GM21619 (cell line): ENCODE measurements at regions not wholly inside any gene's neighbourhood (a gene's known extent, or its start where the extent isn't known, plus 50 kb on each side); places are given as distances from the start of the nearest gene placed in this dataset.

Experiments
- ATAC-seq: cut with Tn5 transposase; IDR thresholded peaks from one replicate; pipeline ENCODE4 v1.9.1; 2021; ENCODE audit not compliant: unreplicated experiment

- no peak for ATAC-seq
Observed at GRCh38 chr7:35581605-35582210, 113.2 kb downstream of the HERPUD2 start.

GRCh38 chr7:35576031-35576573 is 118.8 kb downstream of the HERPUD2 start:
- no peak for ATAC-seq

- no peak for ATAC-seq
Observed at GRCh38 chr7:35571611-35572240, 123.2 kb downstream of the HERPUD2 start.

- ATAC-seq, result no peak
Observed at GRCh38 chr7:35570937-35571336, 124.0 kb downstream of the HERPUD2 start.

GRCh38 chr7:35565927-35566326 is 129.0 kb downstream of the HERPUD2 start:
- no peak for ATAC-seq

GRCh38 chr7:35558841-35559240 is 136.1 kb downstream of the HERPUD2 start:
- no peak for ATAC-seq

GRCh38 chr7:35556515-35557471 is 138.1 kb downstream of the HERPUD2 start:
- no peak for ATAC-seq

- ATAC-seq, result no peak
Observed at GRCh38 chr7:35555934-35556333, 139.0 kb downstream of the HERPUD2 start.

GRCh38 chr7:35555386-35555785 is 139.5 kb downstream of the HERPUD2 start:
- no peak for ATAC-seq

- no peak for ATAC-seq
Observed at GRCh38 chr7:35553519-35553918, 141.4 kb downstream of the HERPUD2 start.

GRCh38 chr7:35552691-35553090 is 142.2 kb downstream of the HERPUD2 start:
- ATAC-seq, result no peak

GRCh38 chr7:35551321-35552081 is 143.4 kb downstream of the HERPUD2 start:
- no peak for ATAC-seq

GRCh38 chr7:35550831-35551230 is 144.1 kb downstream of the HERPUD2 start:
- no peak for ATAC-seq

GRCh38 chr7:35549781-35550180 is 145.2 kb downstream of the HERPUD2 start:
- ATAC-seq, result no peak

- ATAC-seq, result no peak
Observed at GRCh38 chr7:35548291-35548690, 146.6 kb downstream of the HERPUD2 start.

GRCh38 chr7:35546691-35547429 is 148.1 kb downstream of the HERPUD2 start:
- ATAC-seq, result no peak

GRCh38 chr7:35545831-35546230 is 149.1 kb downstream of the HERPUD2 start:
- no peak for ATAC-seq

GRCh38 chr7:35544028-35544742 is 150.8 kb downstream of the HERPUD2 start:
- ATAC-seq, result no peak
